CD14-positive monocyte (primary cell): ENCODE measurements at regions not wholly inside any gene's neighbourhood (a gene's known extent, or its start where the extent isn't known, plus 50 kb on each side); places are given as distances from the start of the nearest gene placed in this dataset.
A peak's percentile ranks its signal among the peaks of the same experiment; 100 is the strongest.

Experiments used
- DNase-seq, 3 donors: peaks; one replicate each; pipeline ENCODE4 v3.0.0-alpha.2; 2011 to 2022
- H2AFZ ChIP-seq: 2 replicates; pipeline ENCODE4 v1.6.0; 2012; ENCODE audit warnings: mild to moderate bottlenecking, low read depth, low read length, inconsistent platforms; ENCODE audit not compliant: insufficient read depth, poor library complexity, severe bottlenecking
- H3K27ac ChIP-seq, 2 donors: 1 replicate in 1 of 2; 2 replicates in 1 of 2; pipeline ENCODE4 v1.5.1; 2012 to 2013; ENCODE audit warnings: low read length in 2 of 2, control low read depth in 1 of 2, inconsistent platforms in 1 of 2, low read depth in 1 of 2, mild to moderate bottlenecking in 1 of 2
- H3K27me3 ChIP-seq, 2 donors: one replicate each; pipeline versions ENCODE4 v1.6.0 to v1.6.1; 2011 to 2013; ENCODE audit warnings: low read length in 2 of 2; ENCODE audit not compliant: control insufficient read depth in 2 of 2, insufficient read depth in 2 of 2
- H3K36me3 ChIP-seq, 2 donors: replicated peaks in 1 of 2; 1 replicate in 1 of 2; 2 replicates in 1 of 2; pipeline versions ENCODE4 v1.5.1 to v1.6.1; 2012 to 2013; ENCODE audit warnings: low read length in 2 of 2, control low read depth in 1 of 2, inconsistent platforms in 1 of 2, mild to moderate bottlenecking in 1 of 2; ENCODE audit not compliant: insufficient read depth in 2 of 2, control insufficient read depth in 1 of 2
- H3K4me1 ChIP-seq, 2 donors: 1 replicate in 1 of 2; 2 replicates in 1 of 2; pipeline versions ENCODE4 v1.5.1 to v1.6.1; 2012 to 2013; ENCODE audit warnings: low read length in 2 of 2, control low read depth in 1 of 2, inconsistent platforms in 1 of 2, mild to moderate bottlenecking in 1 of 2, moderate library complexity in 1 of 2; ENCODE audit not compliant: insufficient read depth in 2 of 2, control insufficient read depth in 1 of 2
- H3K4me2 ChIP-seq: replicated peaks from 2 replicates; pipeline ENCODE3; 2012; ENCODE audit warnings: low read length, moderate library complexity, mild to moderate bottlenecking; ENCODE audit not compliant: poor library complexity, severe bottlenecking; ENCODE audit errors: extremely low read depth
- H3K4me3 ChIP-seq, 3 experiments: fragments of 200-600 bp in 1 of 3; sonication (generic) in 1 of 3; replicated peaks in 1 of 3; 1 replicate in 2 of 3; 2 replicates in 1 of 3; pipeline ENCODE4 v1.5.1; 2011 to 2013; ENCODE audit warnings: low read length in 3 of 3, mild to moderate bottlenecking in 3 of 3, control low read depth in 2 of 3, low read depth in 2 of 3, inconsistent platforms in 1 of 3, moderate library complexity in 1 of 3
- H3K79me2 ChIP-seq: 2 replicates; pipeline ENCODE4 v1.6.0; 2012; ENCODE audit warnings: mild to moderate bottlenecking, control low read depth, inconsistent platforms, low read length, moderate library complexity; ENCODE audit not compliant: insufficient read depth
- H3K9ac ChIP-seq: 2 replicates; pipeline ENCODE4 v1.6.0; 2017; ENCODE audit warnings: low read length, mild to moderate bottlenecking; ENCODE audit not compliant: insufficient read depth, poor library complexity, severe bottlenecking
- H3K9me3 ChIP-seq, 2 donors: replicated peaks in 1 of 2; 1 replicate in 1 of 2; 2 replicates in 1 of 2; pipeline versions ENCODE4 v1.5.1 to v1.6.1; 2012 to 2013; ENCODE audit warnings: low read length in 2 of 2, control low read depth in 1 of 2; ENCODE audit not compliant: control insufficient read depth in 1 of 2, insufficient read depth in 1 of 2
- H4K20me1 ChIP-seq: 2 replicates; pipeline ENCODE4 v1.6.0; 2012; ENCODE audit warnings: mild to moderate bottlenecking, low read length, control low read depth, moderate library complexity; ENCODE audit not compliant: insufficient read depth
- H3K27ac Mint-ChIP-seq, 7 donors: one replicate each; pipeline ENCODE4 v1.8.0; 2020; ENCODE audit warnings: mild to moderate bottlenecking in 7 of 7, mixed read lengths in 7 of 7, moderate library complexity in 6 of 7, inconsistent platforms in 2 of 7
- H3K27me3 Mint-ChIP-seq, 3 donors: one replicate each; pipeline ENCODE4 v1.8.0; 2021 to 2022; ENCODE audit warnings: low read depth in 3 of 3, mild to moderate bottlenecking in 3 of 3, mixed read lengths in 3 of 3, moderate library complexity in 3 of 3, inconsistent platforms in 1 of 3
- H3K36me3 Mint-ChIP-seq, 2 donors: one replicate each; pipeline ENCODE4 v1.8.0; 2020; ENCODE audit warnings: mixed read lengths in 2 of 2, inconsistent platforms in 1 of 2, mild to moderate bottlenecking in 1 of 2
- H3K4me1 Mint-ChIP-seq: one replicate; pipeline ENCODE4 v1.8.0; 2020; ENCODE audit warnings: mild to moderate bottlenecking, mixed read lengths
- H3K4me3 Mint-ChIP-seq, 2 donors: one replicate each; pipeline ENCODE4 v1.8.0; 2020; ENCODE audit warnings: mild to moderate bottlenecking in 2 of 2, mixed read lengths in 2 of 2, moderate library complexity in 1 of 2
- H3K9me3 Mint-ChIP-seq, 7 donors: one replicate each; pipeline ENCODE4 v1.8.0; 2020 to 2022; ENCODE audit warnings: mixed read lengths in 7 of 7, mild to moderate bottlenecking in 6 of 7, moderate library complexity in 6 of 7, inconsistent platforms in 2 of 7
- CTCF ChIP-seq: fragments of 200-600 bp; IDR thresholded peaks from one replicate; pipeline ENCODE4 v1.8.0; 2022; ENCODE audit warnings: antibody characterized with exemption, mild to moderate bottlenecking
- WGBS: methylation state at CpG from one replicate; pipeline ENCODE4 v1.1.5; 2013; ENCODE audit warnings: missing lambda C conversion rate; ENCODE audit not compliant: insufficient coverage; 5-methylcytosine and 5-hydroxymethylcytosine counted together
- intact Hi-C, 2 donors: fragments of 100-400 bp; cut with micrococcal nuclease; formaldehyde crosslinking; loops; one replicate each; pipeline versions ENCODE4 v1.15.0 to v1.15.1; 2023

GRCh38 chr1:91604632-91605031 is 104.0 kb downstream of the CDC7 start:
- 95% methylated on average over 6 of the region's 7 CpGs for WGBS
- H3K27me3 Mint-ChIP-seq, result peaks cover 4 to 6% (median 5%) of the 10 kb centered on the region in 3 donors
- Histone ChIP-seq H3K4me1 (no peaks in the 10 kb centered on the region), H4K20me1 (no peaks in the 10 kb centered on the region), H2AFZ (no peak overlapping the region), H3K4me2 (no peak overlapping the region), H3K9ac (no peak overlapping the region), H3K4me3 (no peak overlapping the region), H3K79me2 (no peaks in the 10 kb centered on the region), H3K27me3 (no peaks in the 10 kb centered on the region), H3K36me3 (no peaks in the 10 kb centered on the region), H3K9me3 (no peaks in the 10 kb centered on the region), H3K27ac (no peak overlapping the region)
- H3K9me3 Mint-ChIP-seq, result peaks cover 0 to 2% (median 0%) of the 10 kb centered on the region in 7 donors
- H3K4me1 Mint-ChIP-seq, result no peaks in the 10 kb centered on the region
- no peaks in the 10 kb centered on the region for H3K36me3 Mint-ChIP-seq
- intact Hi-C loops, result no loop called here
- no peak for TF ChIP-seq CTCF
- no peak overlapping the region for H3K27ac Mint-ChIP-seq
- DNase-seq, result no peak
- no peak overlapping the region for H3K4me3 Mint-ChIP-seq

GRCh38 chr1:91605566-91605965 is 104.9 kb downstream of the CDC7 start:
- H3K27ac Mint-ChIP-seq, result peak overlapping the region in 1 of 7 donors; percentile 66
- no peaks in the 10 kb centered on the region for H3K9me3 ChIP-seq
- H3K9me3 Mint-ChIP-seq, result peaks cover 0 to 2% (median 0%) of the 10 kb centered on the region in 7 donors
- TF ChIP-seq CTCF, result no peak
- WGBS, result no CpG with 5 or more reads among the region's 3 CpGs
- H3K36me3 Mint-ChIP-seq, result no peaks in the 10 kb centered on the region
- H3K4me1 Mint-ChIP-seq, result no peaks in the 10 kb centered on the region
- H3K27me3 Mint-ChIP-seq, result peaks cover 4 to 6% (median 5%) of the 10 kb centered on the region in 3 donors
- no peak overlapping the region for H3K4me3 Mint-ChIP-seq
- no peak overlapping the region for H3K9ac ChIP-seq
- no peak overlapping the region for H3K27ac ChIP-seq
- no peak overlapping the region for H3K4me2 ChIP-seq
- no peaks in the 10 kb centered on the region for H4K20me1 ChIP-seq
- H3K36me3 ChIP-seq, result no peaks in the 10 kb centered on the region
- no peaks in the 10 kb centered on the region for H3K4me1 ChIP-seq
- intact Hi-C loops, result no loop called here
- no peaks in the 10 kb centered on the region for H3K27me3 ChIP-seq
- no peak overlapping the region for H3K4me3 ChIP-seq
- DNase-seq, result no peak
- H2AFZ ChIP-seq, result no peak overlapping the region
- no peaks in the 10 kb centered on the region for H3K79me2 ChIP-seq
